Loucy (cell line): ENCODE measurements at regions not wholly inside any gene's neighbourhood (a gene's known extent, or its start where the extent isn't known, plus 50 kb on each side); places are given as distances from the start of the nearest gene placed in this dataset.

Experiments
- EZH2phosphoT487 ChIP-seq: fragments of 200-600 bp; IDR thresholded peaks from 2 replicates; pipeline ENCODE4 v1.6.1; 2018; ENCODE audit warnings: antibody characterized with exemption, mild to moderate bottlenecking, moderate library complexity, borderline replicate concordance
- TF ChIP-seq, protein P1 (sequence below): fragments of 200-600 bp; sonication (generic); conservative IDR thresholded peaks from 2 replicates; pipeline ENCODE4 v1.5.1; 2014; ENCODE audit warnings: mild to moderate bottlenecking, antibody characterized with exemption, low read length

GRCh38 chr5:124302533-124302932 lies 443.9 kb downstream of the ZNF608 start:
- TF ChIP-seq, protein P1, sequence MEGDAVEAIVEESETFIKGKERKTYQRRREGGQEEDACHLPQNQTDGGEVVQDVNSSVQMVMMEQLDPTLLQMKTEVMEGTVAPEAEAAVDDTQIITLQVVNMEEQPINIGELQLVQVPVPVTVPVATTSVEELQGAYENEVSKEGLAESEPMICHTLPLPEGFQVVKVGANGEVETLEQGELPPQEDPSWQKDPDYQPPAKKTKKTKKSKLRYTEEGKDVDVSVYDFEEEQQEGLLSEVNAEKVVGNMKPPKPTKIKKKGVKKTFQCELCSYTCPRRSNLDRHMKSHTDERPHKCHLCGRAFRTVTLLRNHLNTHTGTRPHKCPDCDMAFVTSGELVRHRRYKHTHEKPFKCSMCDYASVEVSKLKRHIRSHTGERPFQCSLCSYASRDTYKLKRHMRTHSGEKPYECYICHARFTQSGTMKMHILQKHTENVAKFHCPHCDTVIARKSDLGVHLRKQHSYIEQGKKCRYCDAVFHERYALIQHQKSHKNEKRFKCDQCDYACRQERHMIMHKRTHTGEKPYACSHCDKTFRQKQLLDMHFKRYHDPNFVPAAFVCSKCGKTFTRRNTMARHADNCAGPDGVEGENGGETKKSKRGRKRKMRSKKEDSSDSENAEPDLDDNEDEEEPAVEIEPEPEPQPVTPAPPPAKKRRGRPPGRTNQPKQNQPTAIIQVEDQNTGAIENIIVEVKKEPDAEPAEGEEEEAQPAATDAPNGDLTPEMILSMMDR: no peak
- TF ChIP-seq EZH2phosphoT487: no peak
